Central memory CD8-positive, alpha-beta T cell (primary cell): ENCODE measurements at regions not wholly inside any gene's neighbourhood (a gene's known extent, or its start where the extent isn't known, plus 50 kb on each side); places are given as distances from the start of the nearest gene placed in this dataset.

Experiments
- ATAC-seq: fragments of 150-1000 bp; cut with Tn5 transposase; replicated peaks from 2 replicates; pipeline ENCODE4 v1.10.0; 2022; ENCODE audit warnings: mild to moderate bottlenecking, moderate FRiP score, moderate number of reproducible peaks; ENCODE audit not compliant: poor library complexity, severe bottlenecking; ENCODE audit errors: extremely low read depth
- DNase-seq, 2 donors: peaks; one replicate each; pipeline ENCODE4 v3.0.0; 2021; ENCODE audit warnings: low spot score in 2 of 2
- H3K27ac Mint-ChIP-seq: one replicate; pipeline ENCODE4 v1.8.0; 2022; ENCODE audit warnings: low read depth, mild to moderate bottlenecking, moderate library complexity, mixed read lengths
- H3K27me3 Mint-ChIP-seq: one replicate; pipeline ENCODE4 v1.8.0; 2022; ENCODE audit warnings: mixed read lengths
- H3K36me3 Mint-ChIP-seq: one replicate; pipeline ENCODE4 v1.8.0; 2022; ENCODE audit warnings: mild to moderate bottlenecking, moderate library complexity, mixed read lengths; ENCODE audit not compliant: insufficient read depth
- H3K4me1 Mint-ChIP-seq: one replicate; pipeline ENCODE4 v1.8.0; 2022; ENCODE audit warnings: mixed read lengths
- H3K4me3 Mint-ChIP-seq: one replicate; pipeline ENCODE4 v1.8.0; 2022; ENCODE audit warnings: mild to moderate bottlenecking, moderate library complexity, mixed read lengths
- H3K9me3 Mint-ChIP-seq: one replicate; pipeline ENCODE4 v1.8.0; 2022; ENCODE audit warnings: mixed read lengths

- Mint-ChIP-seq H3K4me3 (no peak overlapping the region), H3K9me3 (peaks cover 40% of the 10 kb centered on the region), H3K27me3 (no peaks in the 10 kb centered on the region), H3K4me1 (no peaks in the 10 kb centered on the region), H3K36me3 (no peaks in the 10 kb centered on the region), H3K27ac (no peak overlapping the region)
- ATAC-seq = no peak
- no peak for DNase-seq
Observed at GRCh38 chr7:46589286-46589685, 668.2 kb upstream of the IGFBP3 start.

GRCh38 chr7:46586406-46586805, 665.3 kb upstream of the IGFBP3 start:
- no peak overlapping the region for H3K27ac Mint-ChIP-seq
- H3K36me3 Mint-ChIP-seq = no peaks in the 10 kb centered on the region
- ATAC-seq (no peak), DNase-seq (no peak)
- peaks cover 23% of the 10 kb centered on the region for H3K9me3 Mint-ChIP-seq
- no peak overlapping the region for H3K4me3 Mint-ChIP-seq
- H3K27me3 Mint-ChIP-seq = no peaks in the 10 kb centered on the region
- H3K4me1 Mint-ChIP-seq = no peaks in the 10 kb centered on the region

GRCh38 chr7:46583656-46584055, 662.6 kb upstream of the IGFBP3 start:
- ATAC-seq = no peak
- no peaks in the 10 kb centered on the region for H3K27me3 Mint-ChIP-seq
- H3K9me3 Mint-ChIP-seq = peaks cover 14% of the 10 kb centered on the region
- no peak overlapping the region for H3K27ac Mint-ChIP-seq
- no peak for DNase-seq
- H3K4me1 Mint-ChIP-seq = no peaks in the 10 kb centered on the region
- no peak overlapping the region for H3K4me3 Mint-ChIP-seq
- no peaks in the 10 kb centered on the region for H3K36me3 Mint-ChIP-seq

- H3K36me3 Mint-ChIP-seq = no peaks in the 10 kb centered on the region
- no peaks in the 10 kb centered on the region for H3K27me3 Mint-ChIP-seq
- no peak for DNase-seq
- H3K4me3 Mint-ChIP-seq = no peak overlapping the region
- H3K27ac Mint-ChIP-seq = no peak overlapping the region
- no peaks in the 10 kb centered on the region for H3K4me1 Mint-ChIP-seq
- H3K9me3 Mint-ChIP-seq = peaks cover 12% of the 10 kb centered on the region
- no peak for ATAC-seq
Observed at GRCh38 chr7:46581268-46581667, 660.2 kb upstream of the IGFBP3 start.

GRCh38 chr7:46580766-46581165, 659.7 kb upstream of the IGFBP3 start:
- Mint-ChIP-seq H3K4me3 (no peak overlapping the region), H3K9me3 (peaks cover 12% of the 10 kb centered on the region), H3K4me1 (no peaks in the 10 kb centered on the region), H3K27me3 (no peaks in the 10 kb centered on the region), H3K36me3 (no peaks in the 10 kb centered on the region), H3K27ac (no peak overlapping the region)
- DNase-seq (no peak), ATAC-seq (no peak)

GRCh38 chr7:46577394-46577793, 656.3 kb upstream of the IGFBP3 start:
- Mint-ChIP-seq H3K27ac (no peak overlapping the region), H3K4me1 (no peaks in the 10 kb centered on the region), H3K9me3 (peaks cover 24% of the 10 kb centered on the region), H3K36me3 (no peaks in the 10 kb centered on the region), H3K4me3 (no peak overlapping the region), H3K27me3 (no peaks in the 10 kb centered on the region)
- DNase-seq (no peak), ATAC-seq (no peak)

- no peaks in the 10 kb centered on the region for H3K36me3 Mint-ChIP-seq
Observed at GRCh38 chr7:46576950-46577349, 655.9 kb upstream of the IGFBP3 start.

GRCh38 chr7:46572691-46573090, 651.6 kb upstream of the IGFBP3 start:
- no peak for ATAC-seq
- H3K36me3 Mint-ChIP-seq = no peaks in the 10 kb centered on the region
- H3K9me3 Mint-ChIP-seq = peaks cover 18% of the 10 kb centered on the region
- no peak overlapping the region for H3K4me3 Mint-ChIP-seq
- no peaks in the 10 kb centered on the region for H3K4me1 Mint-ChIP-seq
- DNase-seq = no peak
- no peak overlapping the region for H3K27ac Mint-ChIP-seq
- H3K27me3 Mint-ChIP-seq = no peaks in the 10 kb centered on the region

More at GRCh38 chr7:46576950-46577349, 655.9 kb upstream of the IGFBP3 start:
- H3K27ac Mint-ChIP-seq = no peak overlapping the region
- ATAC-seq (no peak), DNase-seq (no peak)
- H3K9me3 Mint-ChIP-seq = peaks cover 28% of the 10 kb centered on the region
- H3K27me3 Mint-ChIP-seq = no peaks in the 10 kb centered on the region
- no peaks in the 10 kb centered on the region for H3K4me1 Mint-ChIP-seq
- H3K4me3 Mint-ChIP-seq = no peak overlapping the region

GRCh38 chr7:46571996-46572395, 650.9 kb upstream of the IGFBP3 start:
- Mint-ChIP-seq H3K27ac (no peak overlapping the region), H3K9me3 (peaks cover 20% of the 10 kb centered on the region), H3K27me3 (no peaks in the 10 kb centered on the region), H3K36me3 (no peaks in the 10 kb centered on the region), H3K4me1 (no peaks in the 10 kb centered on the region), H3K4me3 (no peak overlapping the region)
- DNase-seq = no peak
- ATAC-seq = no peak

- Mint-ChIP-seq H3K4me1 (no peaks in the 10 kb centered on the region), H3K36me3 (no peaks in the 10 kb centered on the region), H3K27ac (no peak overlapping the region), H3K4me3 (no peak overlapping the region), H3K9me3 (peaks cover 24% of the 10 kb centered on the region), H3K27me3 (no peaks in the 10 kb centered on the region)
- ATAC-seq (no peak), DNase-seq (no peak)
Observed at GRCh38 chr7:46569133-46569465, 648.0 kb upstream of the IGFBP3 start.

- Mint-ChIP-seq H3K27me3 (no peaks in the 10 kb centered on the region), H3K4me3 (no peak overlapping the region), H3K27ac (no peak overlapping the region), H3K9me3 (peaks cover 19% of the 10 kb centered on the region), H3K36me3 (no peaks in the 10 kb centered on the region), H3K4me1 (no peaks in the 10 kb centered on the region)
- DNase-seq = no peak
- ATAC-seq = no peak
Observed at GRCh38 chr7:46568420-46569132, 647.5 kb upstream of the IGFBP3 start.

- Mint-ChIP-seq H3K27me3 (no peaks in the 10 kb centered on the region), H3K4me3 (no peak overlapping the region), H3K9me3 (peaks cover 17% of the 10 kb centered on the region), H3K4me1 (no peaks in the 10 kb centered on the region), H3K36me3 (no peaks in the 10 kb centered on the region), H3K27ac (no peak overlapping the region)
- ATAC-seq (no peak), DNase-seq (no peak)
Observed at GRCh38 chr7:46567858-46568257, 646.8 kb upstream of the IGFBP3 start.

GRCh38 chr7:46566097-46566774, 645.2 kb upstream of the IGFBP3 start:
- no peaks in the 10 kb centered on the region for H3K36me3 Mint-ChIP-seq

More at GRCh38 chr7:46566097-46566774, 645.2 kb upstream of the IGFBP3 start:
- no peaks in the 10 kb centered on the region for H3K4me1 Mint-ChIP-seq
- DNase-seq (no peak), ATAC-seq (no peak)
- no peaks in the 10 kb centered on the region for H3K27me3 Mint-ChIP-seq
- H3K9me3 Mint-ChIP-seq = peaks cover 13% of the 10 kb centered on the region
- no peak overlapping the region for H3K4me3 Mint-ChIP-seq
- no peak overlapping the region for H3K27ac Mint-ChIP-seq
